ENCODE measurements at regions not wholly inside any gene's neighbourhood (a gene's known extent, or its start where the extent isn't known, plus 50 kb on each side); places are given as distances from the start of the nearest gene placed in this dataset.

DNA sequence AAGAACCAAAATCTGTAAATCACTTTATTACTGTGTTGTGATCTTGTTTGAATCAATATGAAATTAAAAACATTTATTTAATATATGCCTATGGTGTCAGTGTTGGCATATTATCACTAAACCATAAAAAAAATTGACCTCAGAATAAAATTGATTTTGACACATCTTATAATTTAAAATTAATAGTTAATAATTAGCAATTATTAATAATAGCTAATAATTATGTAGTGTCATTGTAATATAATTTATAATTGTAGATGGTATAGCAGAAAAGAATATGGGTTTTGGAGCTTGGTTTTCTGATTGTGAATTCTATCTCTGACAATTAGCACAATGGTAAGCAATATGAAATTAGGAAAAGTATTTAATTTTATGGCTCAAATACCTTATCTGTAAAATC is 89.4 kb upstream of the CNTNAP2 start:
- Histone ChIP-seq H3K14ac (ENCODE audit: insufficient read length) (no peak overlapping the region), H3K4me3 (ENCODE audit: extremely low read depth in 1 of 4, insufficient read depth in 2 of 4, low read depth in 3 of 4, low read length in 4 of 4) (no peak overlapping the region), H2BK120ac (replicated peaks; ENCODE audit: low read depth, low read length) (no peak overlapping the region), H3K27ac (ENCODE audit: low read depth, low read length) (no peak overlapping the region), H3K4me2 (ENCODE audit: insufficient read depth in 1 of 2, low read depth in 2 of 2, low read length in 2 of 2) (no peak overlapping the region), H4K91ac (replicated peaks; ENCODE audit: insufficient read length, low read length) (no peak overlapping the region), H3K23ac (ENCODE audit: insufficient read length) (no peak overlapping the region), H4K8ac (ENCODE audit: extremely low read depth, insufficient read depth, low read length) (no peak overlapping the region), H4K20me1 (replicated peaks in 1 of 2; ENCODE audit: control insufficient read depth in 1 of 2, insufficient read depth in 2 of 2, low read length in 2 of 2) (no peaks in the 10 kb centered on the region), H2BK5ac (ENCODE audit: low read depth, low read length) (no peak overlapping the region), H2BK15ac (ENCODE audit: low read length) (no peak overlapping the region), H3K4ac (replicated peaks; ENCODE audit: insufficient read length, low read depth, low read length) (no peak overlapping the region), H3K9me3 (ENCODE audit: insufficient read depth in 2 of 2, low read depth in 1 of 2, low read length in 1 of 2) (no peaks in the 10 kb centered on the region), H2BK12ac (ENCODE audit: low read depth, low read length) (no peak overlapping the region), H3K23me2 (ENCODE audit: low read depth, low read length) (no peaks in the 10 kb centered on the region), H2BK20ac (ENCODE audit: low read length) (no peak overlapping the region), H3K27me3 (replicated peaks in 1 of 4; ENCODE audit: control insufficient read depth in 3 of 4, extremely low read depth in 1 of 4, insufficient read depth in 3 of 4, low read length in 3 of 4) (no peaks in the 10 kb centered on the region), H3K36me3 (ENCODE audit: control insufficient read depth in 2 of 4, insufficient read depth in 4 of 4, low read length in 3 of 4) (no peaks in the 10 kb centered on the region), H4K5ac (ENCODE audit: insufficient read length, low read depth, low read length) (no peak overlapping the region), H3K18ac (ENCODE audit: extremely low read depth, low read length) (no peak overlapping the region), H3K9ac (replicated peaks in 1 of 4; ENCODE audit: extremely low read depth in 1 of 4, low read depth in 3 of 4, low read length in 3 of 4) (no peak overlapping the region), H2AFZ (ENCODE audit: low read length) (no peak overlapping the region), H3K4me1 (replicated peaks in 1 of 4; ENCODE audit: control insufficient read depth in 3 of 4, insufficient read depth in 4 of 4, low read length in 3 of 4) (no peaks in the 10 kb centered on the region), H3K79me1 (ENCODE audit: low read depth, low read length) (no peaks in the 10 kb centered on the region), H3K79me2 (ENCODE audit: control insufficient read depth in 1 of 2, insufficient read depth in 2 of 2, low read length in 2 of 2) (no peaks in the 10 kb centered on the region), H2AK5ac (ENCODE audit: low read depth, low read length) (no peak overlapping the region), H3K56ac (replicated peaks; ENCODE audit: insufficient read length, low read depth, low read length) (no peak overlapping the region)
- no peak for DNase-seq (ENCODE audit: low read depth in 1 of 2, low spot score in 2 of 2)
- ChIA-PET CTCF (ENCODE audit: partially characterized antibody) (no interaction called here), POLR2A (ENCODE audit: partially characterized antibody) (no interaction called here)
- TF ChIP-seq CHD2 (IDR thresholded peaks at IDR 0.05; ENCODE audit: low read length) (no peak), GTF2F1 (IDR thresholded peaks at IDR 0.05; ENCODE audit: borderline replicate concordance, low read depth, low read length) (no peak), HDAC6 (IDR thresholded peaks at IDR 0.05; ENCODE audit: low read depth, low read length) (no peak), TEAD4 (IDR thresholded peaks at IDR 0.05; ENCODE audit: low read depth, low read length) (no peak)
- no peak for FAIRE-seq
